Mucosa of gallbladder (tissue), 1 donor: ENCODE measurements at regions not wholly inside any gene's neighbourhood (a gene's known extent, or its start where the extent isn't known, plus 50 kb on each side); places are given as distances from the start of the nearest gene placed in this dataset.

ENCODE experiments used
- DNase-seq: peaks from one replicate; pipeline ENCODE4 v3.0.0-alpha.2; 2020; ENCODE audit warnings: low spot score
- donor health status: DM: no; HTN: no; CAD: no.

DNA sequence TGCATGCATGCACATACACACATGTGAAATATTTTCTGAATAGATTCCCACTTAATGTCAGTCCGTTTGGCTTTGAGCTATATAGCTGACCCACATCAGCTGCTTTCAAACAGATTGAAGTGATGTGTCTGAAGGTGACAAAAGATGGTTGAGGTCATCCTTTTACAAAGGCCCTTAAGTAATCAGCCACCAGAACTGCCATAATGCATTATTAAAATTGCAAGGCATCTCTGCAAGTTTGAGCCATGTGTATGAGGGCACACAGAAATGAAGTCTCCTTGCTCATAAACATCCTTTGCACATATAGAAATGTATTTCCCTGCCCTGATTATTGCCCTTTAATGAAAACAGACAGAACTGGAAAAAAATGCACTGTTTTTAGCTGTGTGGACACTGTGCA, 1043.0 kb upstream of the C9orf72 start:
- DNase-seq, result no peak

DNA sequence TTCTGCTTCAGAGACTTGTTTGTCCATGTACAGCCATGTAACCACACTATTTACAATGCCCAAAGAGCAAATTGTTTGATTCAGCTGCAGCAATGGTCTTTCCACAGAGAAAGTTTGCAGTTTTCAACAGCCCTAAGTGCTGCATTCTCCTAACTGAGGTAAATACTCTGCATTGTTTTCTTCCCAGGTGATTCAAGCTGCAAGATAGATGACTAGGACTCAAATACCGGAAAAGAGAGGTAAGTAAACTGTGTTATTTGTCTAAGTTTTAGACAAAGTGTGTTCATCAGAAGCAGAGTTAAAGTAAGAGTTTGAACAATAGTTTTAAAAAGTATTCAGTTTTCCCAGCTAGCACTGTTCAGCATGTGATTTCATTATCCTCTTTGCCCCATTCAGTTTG, 1046.7 kb upstream of the C9orf72 start:
- DNase-seq, result no peak

DNA sequence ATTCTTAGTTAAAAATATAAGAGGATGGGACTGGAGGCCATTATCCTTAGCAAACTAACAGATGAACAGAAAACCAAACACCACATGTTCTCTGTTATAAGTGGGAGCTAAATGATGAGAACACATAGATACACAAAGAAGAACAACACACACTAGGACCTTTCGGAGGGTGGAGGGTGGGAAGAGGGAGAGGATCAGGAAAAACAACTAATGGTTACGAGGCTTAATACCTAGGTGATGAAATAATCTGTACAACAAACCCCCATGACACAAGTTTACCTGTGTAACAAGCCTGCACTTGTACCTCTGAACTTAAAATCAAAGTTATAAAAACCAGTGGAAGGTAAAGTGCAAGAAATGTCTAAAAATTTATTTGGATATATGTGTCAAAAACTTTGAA, 1047.4 kb upstream of the C9orf72 start:
- no peak for DNase-seq

DNA sequence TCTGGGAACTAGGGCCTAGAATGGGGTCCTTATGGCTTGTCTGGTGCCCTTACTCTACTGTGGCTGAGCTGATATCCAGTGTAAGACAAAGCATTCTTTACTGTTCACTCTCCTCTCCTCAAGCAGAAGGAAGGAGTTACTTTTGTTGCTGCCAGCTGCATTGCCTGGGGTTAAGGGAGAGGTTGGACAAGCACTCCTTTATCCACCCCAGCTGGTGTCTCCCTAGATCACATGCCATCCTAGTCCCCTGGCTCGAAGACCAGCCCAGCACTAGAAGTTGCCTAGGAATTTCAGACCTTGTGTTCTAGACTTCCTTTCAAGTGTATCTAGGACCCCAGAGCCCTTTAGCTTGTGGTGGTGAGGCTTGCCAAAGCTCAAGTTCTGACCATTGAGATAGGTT, 1051.5 kb upstream of the C9orf72 start:
- no peak for DNase-seq

GRCh38 chr9:28628031-28628430, 1054.8 kb upstream of the C9orf72 start:
- DNase-seq, result no peak

DNA sequence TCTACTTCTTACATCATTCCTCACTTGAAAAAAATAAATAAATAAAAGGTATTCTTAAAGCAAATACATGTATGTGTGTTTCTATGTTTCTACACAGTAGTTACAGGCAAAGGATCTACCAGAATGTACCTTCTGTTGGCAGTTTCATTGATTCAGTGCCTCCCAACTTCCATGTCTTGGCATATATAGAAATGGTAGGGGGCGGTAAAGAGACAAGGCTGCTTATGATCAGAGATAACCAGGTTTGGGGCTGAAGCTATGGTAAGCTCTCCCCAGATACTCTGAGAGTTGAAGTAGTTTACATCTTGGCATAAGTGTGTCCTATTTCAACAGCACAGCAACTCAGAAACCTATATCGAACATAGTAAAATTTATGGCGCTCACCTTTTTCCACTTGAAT, 1075.4 kb upstream of the C9orf72 start:
- no peak for DNase-seq

- DNase-seq, result no peak
Measured at GRCh38 chr9:28650327-28650726, 1077.0 kb upstream of the C9orf72 start.

DNA sequence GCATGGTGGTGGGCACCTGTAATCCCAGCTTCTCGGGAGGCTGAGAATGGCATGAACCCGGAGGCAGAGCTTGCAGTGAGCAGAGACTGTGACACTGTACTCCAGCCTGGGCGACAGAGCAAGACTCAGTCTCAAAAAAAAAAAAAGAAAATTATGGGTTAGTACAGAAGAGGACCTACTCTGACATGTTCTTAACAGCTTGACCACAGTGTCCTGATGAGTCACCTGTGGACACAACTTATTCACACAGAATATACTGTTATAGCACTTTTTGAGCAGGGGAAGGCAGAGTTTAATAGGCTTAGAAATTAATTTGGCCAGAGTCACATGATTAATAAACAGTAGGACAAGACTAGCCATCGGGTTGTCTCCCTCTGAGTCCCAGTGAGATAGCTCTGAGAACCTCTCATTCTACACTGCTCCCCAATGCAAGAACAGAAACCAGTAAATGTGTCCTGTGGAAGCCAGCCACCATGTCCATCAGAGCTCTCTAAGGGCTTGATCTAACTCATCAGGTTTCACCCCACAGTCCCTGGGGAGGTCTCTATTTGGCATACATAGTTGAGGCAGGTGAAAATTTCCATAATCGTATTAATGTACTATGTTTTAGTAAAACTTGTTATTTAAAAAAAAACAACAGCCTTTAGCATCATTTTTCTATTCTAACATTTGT, 1077.9 kb upstream of the C9orf72 start:
- DNase-seq, result no peak

- no peak for DNase-seq
Measured at GRCh38 chr9:28653216-28653615, 1079.9 kb upstream of the C9orf72 start.

DNA sequence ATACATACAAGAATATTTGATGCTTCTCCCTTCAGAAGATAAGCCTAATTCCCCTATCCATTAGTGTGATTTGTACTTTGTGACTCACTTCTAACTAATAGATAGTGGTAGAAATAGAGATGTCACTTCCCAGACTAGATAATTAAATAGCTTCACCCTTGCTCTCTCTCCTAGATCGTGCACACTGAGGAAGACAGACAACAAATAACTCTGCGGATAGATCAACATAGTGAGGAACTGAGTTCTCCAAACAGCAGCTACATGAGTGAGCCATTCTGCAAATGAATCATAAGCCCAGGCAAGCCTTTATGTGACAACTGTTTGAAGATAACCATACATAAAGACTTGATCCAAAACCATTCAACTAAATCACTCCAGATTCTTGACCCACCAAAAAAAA, 1083.4 kb upstream of the C9orf72 start:
- no peak for DNase-seq

GRCh38 chr9:28661853-28662252, 1088.6 kb upstream of the C9orf72 start:
- DNase-seq, result no peak

DNA sequence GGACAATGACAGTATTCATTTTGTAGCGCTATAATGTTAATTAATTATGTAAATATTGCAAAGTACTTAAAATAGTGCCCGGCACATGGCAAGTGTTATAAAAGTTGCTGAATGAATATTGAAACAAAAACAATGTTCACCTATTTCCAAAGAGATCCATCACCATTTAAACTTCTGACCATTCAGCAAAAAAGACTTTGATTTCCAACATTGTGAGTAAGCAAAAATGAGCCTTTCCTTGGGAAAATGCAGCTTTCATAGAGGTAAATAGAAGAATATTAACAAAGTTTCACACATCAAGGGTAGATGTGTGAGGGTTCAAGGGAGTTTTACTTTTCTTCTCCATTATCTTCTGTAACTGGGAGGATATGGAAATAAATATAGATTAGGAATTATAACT, 1089.4 kb upstream of the C9orf72 start:
- DNase-seq, result no peak

DNA sequence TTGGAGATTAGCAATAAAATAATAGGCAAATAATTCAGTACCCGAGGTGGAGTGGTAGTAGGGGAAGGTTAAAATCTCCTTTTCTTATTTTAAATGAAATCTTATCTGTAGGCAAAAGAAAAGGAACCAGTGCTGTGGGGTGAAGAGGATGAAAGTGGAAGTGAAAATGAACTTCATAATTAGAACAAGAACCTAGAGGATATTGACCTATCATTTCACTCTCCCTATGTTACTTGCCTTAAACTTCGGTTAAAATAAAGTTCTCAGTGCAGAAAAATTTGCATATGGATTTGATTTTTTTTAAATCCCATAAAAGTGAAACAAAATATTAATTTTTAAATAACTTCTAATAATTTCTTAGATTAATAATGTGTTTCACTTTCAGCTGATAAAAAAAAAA, 1094.9 kb upstream of the C9orf72 start:
- no peak for DNase-seq

DNA sequence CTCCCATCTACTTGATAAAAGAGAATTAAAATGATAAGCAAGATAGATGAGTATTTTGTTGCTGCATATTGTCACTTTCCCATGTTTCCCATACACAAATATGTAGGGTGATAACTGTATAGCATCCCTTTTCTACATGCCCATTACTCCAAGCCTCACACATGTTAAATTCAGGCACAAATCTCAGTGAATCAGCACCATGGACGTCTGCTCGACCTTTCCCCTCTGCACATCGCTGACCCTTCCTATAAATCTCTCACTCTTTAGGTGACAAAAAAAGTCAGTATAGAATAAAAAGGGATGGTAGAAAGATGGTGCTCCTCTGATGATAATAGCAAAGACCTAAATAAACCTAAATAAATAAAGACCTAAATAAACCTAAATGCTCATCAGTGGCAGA, 1097.7 kb upstream of the C9orf72 start:
- DNase-seq, result no peak

GRCh38 chr9:28678097-28678496, 1104.8 kb upstream of the C9orf72 start:
- DNase-seq, result no peak

DNA sequence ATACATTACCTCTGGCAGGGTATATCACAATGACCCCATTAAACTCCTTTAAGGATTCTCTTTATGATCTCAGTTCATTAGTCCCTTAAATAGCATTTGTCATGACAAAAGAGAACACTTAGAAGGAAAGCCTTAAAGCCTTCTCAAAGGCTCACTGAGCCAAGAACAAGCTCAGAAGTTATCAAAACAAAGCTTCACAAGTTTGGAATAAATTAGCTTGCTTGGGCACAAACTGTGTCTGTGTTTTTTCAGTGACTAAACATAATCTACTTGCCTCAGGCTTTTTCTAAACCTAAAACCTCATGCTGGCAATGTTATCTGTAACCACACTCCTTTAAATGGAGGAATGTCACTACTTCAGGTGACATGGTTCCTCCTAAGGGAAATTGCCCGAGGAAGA, 1114.9 kb upstream of the C9orf72 start:
- DNase-seq, result no peak

GRCh38 chr9:28692012-28692411, 1118.7 kb upstream of the C9orf72 start:
- DNase-seq, result no peak

GRCh38 chr9:28696960-28697359, 1123.7 kb upstream of the C9orf72 start:
- no peak for DNase-seq

DNA sequence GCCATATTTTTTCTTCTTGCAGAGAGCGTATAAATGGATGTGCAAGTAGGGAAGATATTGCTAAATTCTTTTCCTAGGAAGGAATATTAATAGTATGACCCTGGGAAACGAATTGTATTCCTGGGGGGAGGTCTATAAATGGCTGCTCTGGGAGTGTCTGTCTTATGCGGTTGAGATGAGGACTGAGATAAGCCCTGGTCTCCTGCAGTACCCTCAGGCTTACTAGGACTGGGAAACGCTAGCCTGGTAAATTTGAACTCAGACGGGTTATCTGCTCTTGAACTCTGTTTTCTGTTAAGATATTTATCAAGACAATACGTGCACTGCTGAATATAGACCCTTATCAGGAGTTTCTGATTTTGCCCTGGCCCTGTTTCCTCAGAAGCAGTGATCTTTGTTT, 1126.4 kb upstream of the C9orf72 start:
- no peak for DNase-seq

GRCh38 chr9:28707616-28708015, 1134.3 kb upstream of the C9orf72 start:
- no peak for DNase-seq

DNA sequence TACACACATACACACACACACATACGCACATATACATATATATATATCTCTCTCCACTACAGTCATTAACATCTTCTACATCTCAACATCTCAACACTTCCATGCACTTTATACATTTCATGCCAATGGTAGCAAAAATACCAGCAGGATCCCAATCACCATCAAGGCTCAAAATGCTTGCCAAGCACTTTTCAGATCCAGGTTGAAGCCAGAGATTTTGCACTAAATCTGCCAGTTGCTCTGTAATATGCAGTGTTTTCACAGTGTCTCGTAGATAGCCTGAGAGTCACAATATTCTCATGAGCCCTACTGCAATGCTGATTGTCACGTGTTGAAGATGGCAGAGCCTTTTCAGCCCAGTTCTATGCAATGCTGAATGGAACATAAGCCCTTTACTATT, 1140.9 kb upstream of the C9orf72 start:
- DNase-seq, result no peak

GRCh38 chr9:28718226-28718625, 1144.9 kb upstream of the C9orf72 start:
- DNase-seq, result no peak

GRCh38 chr9:28720746-28721145, 1147.5 kb upstream of the C9orf72 start:
- DNase-seq, result no peak

- no peak for DNase-seq
Measured at GRCh38 chr9:28730111-28730510, 1156.8 kb upstream of the C9orf72 start.
